CD4-positive, alpha-beta T cell treated with Interleukin-15 for 4 hours (primary cell): ENCODE measurements at regions not wholly inside any gene's neighbourhood (a gene's known extent, or its start where the extent isn't known, plus 50 kb on each side); places are given as distances from the start of the nearest gene placed in this dataset.
"Not testable (repeated sequence)": the region's sequence is repeated elsewhere in the genome, so short reads cannot be mapped to it uniquely, and the experiment has no call there.

Experiments
- DNase-seq: peaks from one replicate; pipeline ENCODE4 v3.0.0-alpha.2; 2020; ENCODE audit warnings: low spot score

DNA sequence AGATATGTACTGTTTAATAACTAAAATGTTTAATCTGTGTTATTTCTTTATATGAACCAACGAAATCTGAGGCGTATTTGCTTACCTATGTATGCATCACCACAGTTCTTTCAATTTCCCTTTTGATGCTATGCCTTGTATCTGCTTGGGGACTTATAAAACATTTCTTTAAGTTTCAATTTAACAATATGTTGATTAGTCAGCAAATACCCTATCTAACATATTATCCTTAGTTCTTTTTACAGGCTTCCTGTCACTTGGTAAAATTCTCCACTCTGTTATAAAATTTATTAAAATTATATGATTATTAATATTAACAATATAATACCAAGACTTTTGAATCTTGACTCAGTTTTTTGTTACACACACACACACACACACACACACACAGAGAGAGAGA, 174.3 kb downstream of the CPS1 start:
- DNase-seq, result no peak

DNA sequence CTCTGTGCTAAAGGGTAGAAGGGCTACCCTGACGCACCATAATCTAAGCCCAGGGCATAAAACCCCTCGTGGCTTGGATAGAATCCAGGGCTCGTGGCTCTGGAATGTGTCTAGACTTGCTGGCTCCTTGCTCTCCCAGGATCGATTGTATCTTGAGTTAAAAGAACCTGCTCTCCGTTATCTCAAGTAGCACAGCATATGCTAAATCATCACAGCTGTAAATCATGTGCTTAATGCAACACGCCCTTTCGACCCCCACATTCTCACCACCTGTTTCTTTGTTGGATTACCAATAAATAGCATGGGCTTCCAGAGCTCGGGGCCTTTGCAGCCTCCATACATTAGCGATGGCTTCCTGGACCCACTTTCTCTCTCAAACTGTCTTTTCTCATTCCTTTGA, 190.4 kb downstream of the CPS1 start:
- DNase-seq, result not testable (repeated sequence)

DNA sequence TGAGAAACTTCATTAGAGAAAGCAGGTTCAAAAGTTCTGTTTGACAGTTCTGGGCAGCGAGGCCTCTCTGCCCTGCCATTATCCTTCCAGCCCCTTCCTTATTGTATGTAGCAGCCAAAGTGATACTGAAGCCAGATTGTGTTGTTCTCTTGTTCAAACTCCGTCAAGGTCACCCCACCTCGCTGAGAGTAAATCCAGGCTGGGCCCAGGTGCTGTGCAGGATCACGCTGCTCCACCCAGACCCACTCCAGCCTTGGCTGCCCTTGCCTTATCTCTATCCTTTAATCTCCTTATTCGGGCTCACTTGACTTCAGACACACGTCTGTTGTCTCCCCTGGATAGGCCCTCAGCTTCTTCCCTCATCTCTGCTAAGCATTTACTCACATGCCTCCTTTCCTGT, 196.1 kb downstream of the CPS1 start:
- DNase-seq, result no peak

DNA sequence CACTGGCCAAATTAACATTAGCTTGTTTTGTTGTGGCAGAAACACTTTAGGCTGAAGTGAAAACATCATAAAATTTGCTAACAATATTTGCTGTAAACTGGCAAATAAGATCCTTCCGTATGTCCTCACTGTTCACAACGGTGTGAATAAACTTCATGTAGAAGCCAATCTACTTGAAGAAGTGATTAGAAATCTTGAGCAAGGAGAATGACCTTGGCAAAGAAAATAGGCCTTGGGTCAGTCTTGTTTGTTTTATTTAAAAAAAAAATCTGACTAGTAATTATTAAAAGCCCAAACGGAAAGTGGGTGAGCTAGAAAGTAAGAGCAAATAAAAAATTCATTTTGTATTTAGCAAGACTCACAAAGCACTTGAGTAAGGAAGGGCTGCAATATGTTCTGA, 197.0 kb downstream of the CPS1 start:
- no peak for DNase-seq

DNA sequence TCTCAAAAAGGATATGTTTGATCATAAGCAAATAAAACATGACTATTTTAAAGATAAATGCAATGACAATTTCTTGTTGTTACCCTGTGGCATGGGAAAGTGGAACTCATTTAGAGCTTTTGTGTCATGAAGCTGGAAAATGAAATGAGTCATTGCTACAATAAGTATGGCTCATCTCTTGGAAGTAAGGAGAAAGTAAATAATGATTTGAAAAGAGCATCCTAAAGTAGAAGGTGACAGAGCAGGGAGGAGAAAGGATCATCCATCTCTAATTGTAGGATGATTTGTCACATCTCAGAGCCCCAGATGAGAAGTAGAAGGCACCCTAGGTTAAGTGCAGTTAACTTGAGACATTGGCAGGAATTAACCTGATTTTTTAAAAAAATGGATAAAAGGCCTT, 200.5 kb downstream of the CPS1 start:
- no peak for DNase-seq

DNA sequence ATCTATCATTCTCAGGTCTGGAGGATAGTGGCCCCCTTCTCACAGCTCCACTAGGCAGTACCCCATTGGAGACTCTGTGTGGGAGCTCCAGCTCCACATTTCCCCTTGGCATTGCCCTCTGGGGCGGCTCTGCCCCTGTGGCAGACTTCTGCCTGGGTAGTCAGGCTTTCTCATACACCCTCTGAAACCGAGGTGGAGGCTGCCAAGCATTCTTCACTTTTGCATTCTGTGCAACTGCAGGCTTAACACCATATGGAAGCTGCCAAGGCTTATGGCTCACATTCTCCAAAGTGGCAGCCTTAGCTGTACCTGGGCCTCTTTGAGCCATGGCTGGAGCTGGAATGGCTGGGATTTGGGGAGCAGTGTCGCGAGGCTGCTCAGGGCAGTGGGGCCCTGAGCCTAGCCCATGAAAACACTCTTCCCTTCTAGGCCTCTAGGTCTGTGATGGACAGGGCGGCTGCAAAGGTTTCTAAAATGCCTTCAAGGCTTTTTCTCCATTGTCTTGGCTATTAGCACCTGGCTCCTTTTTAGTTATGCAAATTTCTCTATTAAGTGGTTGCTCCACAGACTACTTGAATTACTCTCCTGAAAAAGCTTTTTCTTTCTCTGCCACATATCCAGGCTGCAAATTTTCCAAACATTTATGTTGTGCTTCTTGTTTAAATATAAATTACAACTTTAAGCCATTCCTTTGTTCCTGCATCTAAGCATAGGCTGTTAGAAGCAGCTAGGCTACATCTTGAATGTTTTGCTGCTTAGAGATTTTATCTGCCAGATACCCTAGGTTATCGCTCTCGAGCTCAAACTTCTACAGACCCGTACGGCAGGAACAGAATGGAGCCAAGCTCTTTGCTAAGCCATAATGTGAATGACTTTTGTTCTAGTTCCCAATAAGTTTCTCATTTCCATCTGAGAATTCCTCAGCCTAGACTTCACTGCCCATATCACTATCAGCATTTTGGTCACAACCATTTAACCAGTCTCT, 206.5 kb downstream of the CPS1 start:
- no peak for DNase-seq

DNA sequence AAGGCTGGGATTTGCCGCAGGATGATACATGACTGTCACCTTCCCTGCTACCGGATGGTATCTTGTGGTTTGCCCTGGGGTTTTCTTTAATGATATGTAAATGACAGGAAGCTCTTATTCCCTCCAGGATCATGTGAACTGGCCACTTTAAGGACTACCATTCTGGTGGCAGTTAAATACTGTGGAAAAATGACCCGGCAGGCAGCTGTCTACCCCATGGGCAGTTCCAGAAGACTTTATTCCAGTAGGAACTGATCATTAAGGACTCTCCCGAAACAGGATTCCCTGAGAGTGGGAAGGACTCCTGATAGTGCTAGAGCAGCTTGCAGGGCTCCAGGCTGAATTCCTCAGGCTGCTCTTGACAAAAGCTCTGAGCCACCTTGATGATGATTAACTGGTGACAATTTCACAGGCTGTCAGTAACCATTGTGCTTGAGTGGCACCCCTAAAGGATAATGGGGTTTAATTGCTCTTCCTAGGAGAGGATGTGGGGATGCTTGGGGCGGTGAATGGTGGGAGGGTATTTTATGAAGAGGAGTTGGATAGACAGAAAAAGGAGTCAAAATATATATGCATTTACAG, 212.0 kb downstream of the CPS1 start:
- no peak for DNase-seq

DNA sequence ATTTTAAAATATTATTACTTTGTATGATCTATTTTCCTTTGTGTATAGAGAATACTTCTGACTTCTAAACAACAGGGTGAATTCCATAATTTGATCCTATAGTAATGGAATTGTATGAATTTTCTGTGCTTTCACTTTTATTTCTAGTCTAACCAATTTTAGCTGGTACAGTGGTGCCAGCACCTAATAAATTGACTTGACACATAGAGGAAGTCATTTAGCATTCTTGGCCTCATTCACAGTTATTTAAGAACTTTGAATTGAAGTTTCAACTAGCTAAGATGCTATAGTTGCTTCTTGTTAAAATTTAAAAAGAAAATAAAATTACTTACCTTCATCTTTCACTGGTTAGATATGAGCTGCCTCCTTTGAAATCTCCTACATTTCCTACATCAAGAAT, 220.4 kb downstream of the CPS1 start:
- no peak for DNase-seq

DNA sequence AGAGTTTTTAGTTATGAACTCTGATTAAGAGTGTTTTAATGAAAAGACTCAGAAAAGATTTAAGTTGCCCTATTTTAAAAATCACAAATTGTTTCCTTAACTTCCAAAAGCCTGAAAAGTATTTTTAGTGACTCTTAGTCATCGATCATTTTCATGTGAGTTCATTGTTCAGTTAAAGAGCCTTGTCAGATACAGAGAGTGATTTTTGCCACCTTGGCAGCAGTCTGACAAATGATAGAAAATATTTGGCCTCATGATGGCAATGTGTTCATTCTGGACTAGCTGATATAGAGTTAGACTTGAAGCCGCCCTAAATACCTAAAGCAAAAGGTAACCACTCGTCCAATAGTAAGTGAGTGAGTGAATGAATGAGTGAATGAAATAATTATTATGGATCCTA, 225.8 kb downstream of the CPS1 start:
- no peak for DNase-seq

DNA sequence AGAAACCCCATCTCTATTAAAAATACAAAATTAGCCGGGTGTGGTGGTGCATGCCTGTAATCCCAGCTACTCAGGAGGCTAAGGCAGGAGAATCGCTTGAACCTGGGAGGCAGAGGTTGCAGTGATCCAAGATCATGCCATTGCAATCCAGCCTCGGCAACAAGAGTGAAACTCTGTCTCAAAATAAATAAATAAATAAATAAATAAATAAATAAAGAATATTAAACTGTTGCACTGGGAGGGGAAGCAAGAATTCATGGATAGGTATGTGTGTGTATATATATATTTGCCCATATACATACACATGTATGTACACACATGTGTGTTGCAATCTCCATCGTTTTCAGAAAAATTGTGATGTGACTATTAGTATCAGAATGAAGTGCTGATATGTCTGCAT, 231.4 kb downstream of the CPS1 start:
- DNase-seq, result not testable (repeated sequence)

DNA sequence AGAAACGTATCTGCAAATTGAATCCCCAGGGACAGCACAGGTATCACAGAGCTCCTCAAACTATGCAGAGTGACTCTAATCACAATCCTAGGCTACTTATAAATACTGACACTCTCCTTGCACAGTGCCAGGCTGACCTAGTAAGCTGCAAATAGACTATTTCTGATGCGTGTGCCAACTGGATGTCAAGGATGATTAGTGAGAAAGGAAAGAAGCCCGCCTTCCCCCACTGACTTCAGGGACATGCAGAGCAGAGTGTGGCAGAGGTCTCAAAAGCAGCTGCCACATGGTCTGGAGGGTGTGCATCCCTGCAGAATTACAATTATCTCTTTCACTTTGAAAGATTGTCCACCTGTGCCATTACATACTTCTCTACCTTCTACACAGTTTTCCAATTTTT, 235.6 kb downstream of the CPS1 start:
- DNase-seq, result no peak

DNA sequence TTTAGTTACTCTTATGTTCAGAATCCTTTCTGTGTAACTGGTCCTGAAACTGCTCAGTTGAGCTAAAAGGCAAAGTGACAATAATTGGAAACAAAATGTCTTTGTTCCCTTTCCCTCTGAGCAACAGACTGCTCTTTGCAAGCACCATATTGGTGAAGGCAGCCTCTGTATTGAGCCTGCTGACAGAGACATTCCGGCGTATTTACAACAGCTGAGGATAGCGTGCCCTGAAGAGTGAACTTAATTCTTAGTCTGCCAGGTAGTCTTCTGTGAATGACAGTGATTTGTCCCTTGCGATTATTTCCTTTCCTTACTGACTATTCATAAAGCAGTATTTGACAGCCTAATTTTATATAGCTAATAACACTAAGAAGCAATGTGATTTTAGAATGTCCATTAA, 239.1 kb downstream of the CPS1 start:
- DNase-seq, result no peak

DNA sequence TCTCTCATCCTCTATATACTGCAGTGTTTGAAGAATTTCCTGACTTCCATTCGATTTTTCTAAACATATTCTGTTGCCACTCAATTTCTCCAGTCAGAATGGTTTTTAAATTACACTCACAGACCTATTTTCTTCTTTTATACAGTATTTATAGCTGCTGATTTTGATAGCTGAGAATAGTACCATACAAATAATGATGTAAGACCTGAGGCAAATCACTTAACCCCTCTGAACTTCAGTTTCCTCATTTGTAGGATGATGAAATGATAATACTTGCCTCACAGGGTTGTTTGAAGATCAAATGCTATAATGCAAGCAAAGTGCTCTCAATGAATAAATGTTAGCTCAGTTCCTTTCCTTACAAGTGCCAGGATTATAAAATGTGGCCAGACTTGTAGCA, 241.8 kb downstream of the CPS1 start:
- no peak for DNase-seq

DNA sequence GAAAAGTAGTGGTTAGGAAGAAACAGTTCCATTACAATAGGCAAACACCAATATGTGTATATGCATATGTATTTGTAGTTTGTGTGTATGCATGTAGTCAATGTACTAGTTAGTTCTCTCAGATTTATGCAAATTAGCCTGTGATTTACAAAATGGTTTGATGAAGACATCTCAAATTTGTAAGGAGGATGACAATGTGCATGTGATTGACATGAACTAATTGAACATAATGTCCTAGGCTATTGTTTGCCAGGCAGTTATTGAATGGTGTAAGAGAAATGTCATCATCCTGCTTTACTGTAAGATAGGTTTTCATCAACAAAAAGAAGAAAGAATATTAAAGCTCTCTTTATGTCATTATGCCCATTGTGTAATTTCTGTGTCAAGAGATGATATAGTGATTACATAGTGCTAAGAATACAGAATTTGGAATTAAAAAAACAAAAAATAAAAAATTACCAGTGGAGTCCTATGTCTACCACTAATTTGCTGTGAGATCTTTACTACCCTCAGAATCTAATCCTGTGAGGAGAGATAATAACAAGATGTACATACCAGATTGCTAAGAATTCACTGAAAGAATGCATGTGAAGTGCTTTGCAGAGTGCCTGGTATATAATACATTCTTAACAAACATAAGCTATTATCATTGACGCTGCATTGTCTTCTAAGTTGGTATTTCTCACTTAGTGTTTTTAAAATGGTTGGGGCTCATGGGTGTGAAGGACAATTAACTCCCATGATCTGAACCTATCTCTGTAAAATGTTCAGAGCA, 258.0 kb downstream of the CPS1 start:
- DNase-seq, result no peak

DNA sequence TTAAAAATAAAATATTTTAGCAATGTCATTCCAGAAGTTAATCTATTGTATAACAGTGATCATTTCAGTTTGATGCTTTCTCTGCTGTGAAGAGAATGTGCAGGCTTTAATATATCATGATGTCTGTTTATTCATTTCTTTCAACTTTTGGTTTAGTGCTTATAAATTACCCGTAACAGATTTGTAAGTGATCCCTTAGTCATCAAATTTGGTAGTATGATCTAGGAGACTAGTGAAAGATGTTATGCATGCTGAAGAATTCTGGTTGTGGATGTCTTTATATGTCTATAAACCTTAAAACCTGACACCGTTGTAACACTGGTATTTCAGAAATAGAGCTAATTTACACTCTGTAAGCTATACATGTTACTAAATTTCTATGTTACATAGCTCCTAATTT, 260.4 kb downstream of the CPS1 start:
- no peak for DNase-seq

DNA sequence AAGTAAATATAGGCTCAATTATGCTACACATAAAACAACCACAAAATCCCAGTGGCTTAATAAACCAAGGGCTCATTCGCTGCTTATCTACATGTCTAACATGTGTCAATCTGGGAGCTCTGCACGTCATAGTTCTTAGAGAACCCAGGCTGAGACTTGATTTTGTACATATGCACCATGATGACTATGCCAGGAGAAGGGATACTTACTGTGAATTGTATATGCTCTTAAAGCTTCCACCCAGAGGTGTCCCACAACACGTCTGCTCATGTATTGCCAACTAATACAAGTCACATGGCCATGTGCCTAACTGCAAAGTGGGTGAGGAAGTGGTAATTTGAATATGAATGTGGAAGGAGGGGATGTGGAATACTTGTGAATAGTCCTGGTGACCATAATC, 262.1 kb downstream of the CPS1 start:
- DNase-seq, result no peak

DNA sequence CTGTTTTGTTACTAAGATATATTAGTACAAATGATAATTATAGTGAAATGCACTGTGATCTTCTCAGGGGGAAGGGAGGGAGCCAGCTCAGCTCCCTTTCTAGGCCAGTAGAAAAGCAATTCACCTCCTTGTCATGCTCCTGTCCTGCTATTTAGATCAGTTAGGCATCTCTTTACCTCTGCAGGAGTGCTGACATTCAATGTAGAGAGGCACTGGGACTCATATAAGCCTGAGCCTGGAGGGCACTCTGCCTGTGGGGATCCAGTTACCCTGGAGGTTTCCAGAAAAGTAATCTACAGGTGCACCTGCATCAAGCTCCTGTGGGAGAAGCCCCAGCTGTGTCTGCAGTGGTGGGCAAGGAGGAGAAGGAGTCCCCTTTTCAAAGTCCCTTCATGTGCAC, 277.0 kb downstream of the CPS1 start:
- DNase-seq, result no peak

DNA sequence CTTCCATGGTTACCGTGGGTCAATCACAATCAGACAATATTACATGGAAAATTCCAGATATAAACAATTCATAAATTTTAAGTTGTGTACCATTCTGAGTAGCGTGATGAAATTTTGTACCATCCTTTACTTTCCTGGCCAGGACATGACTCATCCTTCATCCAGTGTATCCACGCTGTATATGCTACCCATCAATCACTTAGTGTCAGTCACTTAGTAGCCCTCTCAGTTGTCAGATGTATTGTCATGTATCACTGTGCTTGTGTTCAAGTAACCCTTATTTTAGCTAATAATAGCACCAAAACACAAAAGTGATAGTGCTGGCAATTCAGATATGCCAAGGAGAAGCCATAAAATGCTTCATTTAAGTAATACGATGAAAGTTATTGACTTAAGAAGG, 282.6 kb downstream of the CPS1 start:
- DNase-seq, result no peak

DNA sequence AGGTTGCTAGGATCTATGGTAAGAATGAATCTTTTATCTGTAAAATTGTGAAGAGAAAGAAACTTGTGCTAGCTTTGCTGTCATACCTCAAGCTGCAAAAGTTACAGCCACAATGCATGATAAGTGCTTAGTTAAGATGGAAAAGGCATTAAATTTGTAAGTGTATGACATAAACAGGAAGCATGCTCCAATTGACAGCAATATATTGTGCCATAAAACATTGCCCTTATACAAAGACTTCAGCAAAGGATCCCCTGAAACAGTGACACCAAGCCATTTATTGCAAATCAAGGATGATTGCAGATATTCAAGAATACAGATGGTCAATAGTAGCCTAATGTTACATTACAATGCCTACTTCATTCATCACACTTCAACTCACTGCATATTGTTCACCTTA, 283.1 kb downstream of the CPS1 start:
- no peak for DNase-seq

DNA sequence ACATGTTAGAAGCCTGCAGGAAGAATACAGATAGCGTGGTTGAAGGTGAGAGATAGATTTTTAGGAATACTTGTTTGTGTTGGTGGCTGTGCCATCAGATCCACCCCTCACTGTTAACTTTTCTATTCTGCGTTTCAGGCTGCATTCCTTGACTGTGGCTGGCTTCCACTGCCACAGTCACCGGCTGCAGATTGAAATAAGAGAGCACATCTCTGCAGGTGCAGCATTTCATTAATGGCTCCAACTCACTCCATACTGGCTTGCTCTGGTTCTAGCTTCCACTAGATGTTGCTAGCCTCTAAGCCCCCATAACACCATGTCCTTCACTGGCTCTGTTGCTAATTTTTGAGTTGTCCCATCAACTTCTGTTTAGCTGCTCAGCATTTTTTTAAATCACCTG, 286.5 kb downstream of the CPS1 start:
- DNase-seq, result no peak

DNA sequence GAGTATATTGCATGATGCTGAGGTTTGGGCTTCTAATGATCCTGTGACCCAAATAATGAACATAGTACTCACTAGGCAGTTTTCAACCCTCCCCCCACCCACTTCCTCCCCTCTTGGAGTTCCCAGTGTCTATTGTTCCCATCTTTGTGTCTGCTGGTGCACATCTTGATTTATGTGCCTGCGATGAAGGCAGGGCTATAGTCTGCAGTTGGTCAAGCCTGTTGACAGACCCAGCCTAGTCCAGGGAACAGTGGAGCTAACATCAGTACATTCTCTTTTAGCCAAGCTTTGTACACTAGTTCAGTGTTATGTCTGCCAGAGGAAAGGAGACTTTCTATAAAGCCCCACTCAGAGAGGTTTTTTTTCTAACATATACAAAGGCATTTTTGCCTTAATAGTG, 287.6 kb downstream of the CPS1 start:
- DNase-seq, result no peak

DNA sequence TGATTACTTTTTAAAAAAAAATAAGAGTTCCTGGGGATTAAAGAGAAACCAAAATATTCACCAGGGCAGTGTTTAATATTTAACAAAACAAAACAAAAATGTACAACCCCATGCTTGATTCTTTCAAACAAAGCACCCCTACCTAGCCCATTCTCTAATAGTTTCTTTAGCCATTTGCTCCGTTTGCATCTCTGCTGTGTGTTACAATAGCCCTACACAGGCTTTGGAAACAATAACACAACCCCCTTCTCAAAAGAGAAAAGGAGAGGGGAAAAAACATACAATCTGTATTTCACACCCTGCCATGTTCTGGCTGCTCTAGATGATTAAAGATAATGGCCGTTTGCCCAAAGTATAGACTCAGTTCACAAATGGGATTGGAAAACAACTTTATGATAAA, 302.9 kb downstream of the CPS1 start:
- no peak for DNase-seq

DNA sequence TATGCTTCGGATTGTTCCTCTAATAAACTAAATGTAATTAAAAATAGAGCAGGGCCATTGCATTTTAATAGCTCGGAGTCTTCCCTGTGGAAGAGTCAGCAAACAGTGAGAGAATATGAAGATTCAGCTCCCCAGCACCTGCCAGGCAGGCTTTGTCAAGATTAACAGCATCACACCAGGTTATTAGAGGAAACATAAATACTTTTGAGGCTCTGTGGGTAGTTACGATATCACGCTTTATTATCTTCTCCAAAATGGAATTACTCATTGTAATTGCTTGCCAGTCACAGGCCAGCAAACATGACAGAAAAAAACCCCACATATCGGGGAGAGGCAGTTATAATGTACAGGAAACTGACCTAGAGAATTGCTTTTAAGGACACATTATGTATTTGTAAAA, 303.9 kb downstream of the CPS1 start:
- no peak for DNase-seq
